B cell (primary cell): ENCODE measurements at regions not wholly inside any gene's neighbourhood (a gene's known extent, or its start where the extent isn't known, plus 50 kb on each side); places are given as distances from the start of the nearest gene placed in this dataset.

Experiments used
- CTCF ChIP-seq: fragments of 200-600 bp; IDR thresholded peaks from one replicate; pipeline ENCODE4 v1.8.0; 2022; ENCODE audit warnings: antibody characterized with exemption, mild to moderate bottlenecking
- EZH2 ChIP-seq: IDR thresholded peaks from 2 replicates; pipeline ENCODE4 v1.6.1; 2012; ENCODE audit warnings: borderline replicate concordance, low read depth, mild to moderate bottlenecking, moderate library complexity, low read length; ENCODE audit not compliant: insufficient read depth, poor library complexity, severe bottlenecking

DNA sequence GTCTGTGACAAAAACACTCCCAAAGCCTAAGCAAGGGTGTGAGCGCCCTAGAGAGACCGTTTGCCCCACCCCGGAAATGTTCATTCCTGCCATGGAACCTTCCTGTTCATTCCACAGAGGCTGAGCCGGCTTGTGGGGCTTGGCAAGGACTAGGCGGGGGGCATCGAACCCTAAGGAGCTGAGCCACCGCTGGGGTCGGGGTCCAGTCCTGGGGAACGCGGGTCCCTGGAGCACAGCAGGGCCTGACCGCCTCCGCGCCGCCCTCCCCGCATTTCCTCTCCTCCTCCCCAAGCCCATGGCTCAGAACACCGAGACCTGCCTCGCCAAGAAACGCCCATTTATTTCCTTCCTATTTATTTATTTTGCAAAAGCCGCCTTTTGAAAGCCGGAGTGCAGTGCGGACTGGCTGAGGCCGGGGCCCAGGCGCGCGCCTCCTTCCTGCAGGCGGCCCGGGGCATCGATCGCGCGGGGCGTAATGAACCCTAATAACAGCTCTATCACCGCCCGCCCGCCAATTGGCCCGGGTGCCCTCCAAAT is 228.9 kb upstream of the IRX4 start:
- no peak for TF ChIP-seq CTCF
- no peak for TF ChIP-seq EZH2
